Esophagus mucosa (tissue), 1 donor: ENCODE measurements at regions not wholly inside any gene's neighbourhood (a gene's known extent, or its start where the extent isn't known, plus 50 kb on each side); places are given as distances from the start of the nearest gene placed in this dataset.
"Not testable (repeated sequence)": the region's sequence is repeated elsewhere in the genome, so short reads cannot be mapped to it uniquely, and the experiment has no call there.

ENCODE experiments used
- ATAC-seq: fragments of 200-7000 bp; cut with Tn5 transposase; one replicate; pipeline ENCODE4 v1.9.1; 2020
- donor health status: DM: yes; HTN: yes; CAD: no.

DNA sequence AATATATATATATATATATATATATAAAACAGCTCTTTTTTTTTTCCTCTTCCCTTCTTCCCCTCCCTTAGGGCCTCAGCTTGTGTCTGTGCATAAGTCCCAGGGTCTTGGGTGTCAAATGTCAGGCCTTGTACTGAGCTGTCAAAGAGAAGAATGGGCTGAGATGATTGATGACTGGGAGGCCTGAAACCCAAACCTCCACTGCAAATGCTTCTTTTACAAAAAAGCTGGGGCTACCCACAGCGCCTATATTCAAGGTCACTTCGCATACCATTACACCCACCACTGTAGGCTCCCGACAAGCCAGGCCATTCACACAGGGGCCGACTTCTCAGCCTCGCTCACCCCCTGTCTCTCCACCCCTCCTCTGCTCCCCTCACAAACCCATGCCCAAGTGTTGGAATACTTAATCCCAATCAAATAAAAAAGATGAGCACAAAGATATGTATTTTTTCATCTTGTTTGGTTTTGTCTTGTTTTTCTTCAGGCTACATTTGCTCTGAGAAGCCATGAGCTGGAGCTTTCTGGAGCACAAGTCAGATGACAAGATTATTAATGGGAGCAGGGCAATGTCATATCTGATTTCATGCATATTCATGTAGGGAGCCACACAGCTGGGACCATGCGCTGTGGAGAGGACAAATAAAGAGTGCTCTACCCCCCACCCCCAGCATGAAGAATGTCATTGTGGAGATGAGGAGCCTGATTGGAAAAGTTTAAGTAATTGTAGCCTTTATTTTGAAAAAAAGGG is 614.4 kb upstream of the NR2F2 start:
- ATAC-seq = no peak

- ATAC-seq = no peak
Observed at GRCh38 chr15:95716708-95717107, 613.8 kb upstream of the NR2F2 start.

DNA sequence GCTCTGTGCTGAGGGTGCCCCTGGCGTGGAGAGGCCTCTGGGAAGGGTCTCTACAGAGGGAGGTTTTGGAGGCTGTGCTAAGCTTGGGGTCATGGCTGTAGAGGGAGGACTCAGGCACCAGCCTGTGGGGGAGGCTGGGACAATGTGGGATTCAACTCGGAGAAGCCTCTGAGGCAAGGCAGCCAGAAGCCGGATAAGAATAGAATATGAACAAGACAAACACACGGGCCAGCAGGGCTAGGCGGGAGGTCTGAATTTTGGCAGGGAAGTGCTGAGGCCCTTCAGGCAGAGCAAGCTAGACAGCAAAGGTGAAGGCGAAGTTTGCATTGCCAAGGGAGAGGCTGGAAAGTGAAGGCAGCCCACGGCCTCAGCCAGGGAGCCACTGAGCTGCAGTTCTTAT is 612.1 kb upstream of the NR2F2 start:
- no peak for ATAC-seq

GRCh38 chr15:95724908-95725633 is 605.4 kb upstream of the NR2F2 start:
- no peak for ATAC-seq

DNA sequence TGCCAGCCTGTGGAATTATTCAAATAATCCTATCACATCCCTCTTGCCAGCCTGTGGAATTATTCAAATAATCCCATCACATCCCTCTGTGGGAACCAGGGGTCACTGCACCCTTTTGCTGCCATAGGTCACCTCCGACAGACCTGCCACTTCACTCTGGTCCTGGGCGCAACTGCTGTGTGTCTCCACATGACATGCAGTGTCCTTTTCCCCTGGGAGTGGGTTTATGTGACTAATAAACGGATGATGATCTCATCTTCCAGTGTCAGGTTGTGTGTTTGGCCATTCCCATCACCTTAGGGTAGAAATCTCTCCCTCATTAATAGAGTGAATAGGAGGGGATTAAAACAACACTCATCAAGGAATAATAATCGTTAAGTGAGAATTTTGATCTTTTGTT is 603.6 kb upstream of the NR2F2 start:
- ATAC-seq = no peak

DNA sequence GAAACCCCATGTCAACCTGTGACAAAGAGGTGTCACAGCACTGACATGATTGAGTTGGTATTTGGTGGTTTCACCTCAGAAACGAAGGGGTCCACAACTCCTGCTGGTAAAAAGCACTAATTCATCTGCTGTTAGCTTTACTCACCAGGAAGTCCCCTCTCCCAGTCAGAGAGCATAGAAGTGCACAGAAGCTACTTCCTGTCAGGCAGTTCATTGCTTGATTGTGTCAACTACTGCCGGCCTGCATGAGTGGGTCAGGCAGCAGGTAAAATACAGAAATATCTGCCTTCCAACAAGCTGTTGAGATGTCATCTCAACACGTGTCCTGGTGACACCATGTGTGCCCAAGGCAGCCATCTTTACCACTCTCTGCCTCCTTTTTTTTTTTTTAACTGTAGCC is 596.6 kb upstream of the NR2F2 start:
- no peak for ATAC-seq

DNA sequence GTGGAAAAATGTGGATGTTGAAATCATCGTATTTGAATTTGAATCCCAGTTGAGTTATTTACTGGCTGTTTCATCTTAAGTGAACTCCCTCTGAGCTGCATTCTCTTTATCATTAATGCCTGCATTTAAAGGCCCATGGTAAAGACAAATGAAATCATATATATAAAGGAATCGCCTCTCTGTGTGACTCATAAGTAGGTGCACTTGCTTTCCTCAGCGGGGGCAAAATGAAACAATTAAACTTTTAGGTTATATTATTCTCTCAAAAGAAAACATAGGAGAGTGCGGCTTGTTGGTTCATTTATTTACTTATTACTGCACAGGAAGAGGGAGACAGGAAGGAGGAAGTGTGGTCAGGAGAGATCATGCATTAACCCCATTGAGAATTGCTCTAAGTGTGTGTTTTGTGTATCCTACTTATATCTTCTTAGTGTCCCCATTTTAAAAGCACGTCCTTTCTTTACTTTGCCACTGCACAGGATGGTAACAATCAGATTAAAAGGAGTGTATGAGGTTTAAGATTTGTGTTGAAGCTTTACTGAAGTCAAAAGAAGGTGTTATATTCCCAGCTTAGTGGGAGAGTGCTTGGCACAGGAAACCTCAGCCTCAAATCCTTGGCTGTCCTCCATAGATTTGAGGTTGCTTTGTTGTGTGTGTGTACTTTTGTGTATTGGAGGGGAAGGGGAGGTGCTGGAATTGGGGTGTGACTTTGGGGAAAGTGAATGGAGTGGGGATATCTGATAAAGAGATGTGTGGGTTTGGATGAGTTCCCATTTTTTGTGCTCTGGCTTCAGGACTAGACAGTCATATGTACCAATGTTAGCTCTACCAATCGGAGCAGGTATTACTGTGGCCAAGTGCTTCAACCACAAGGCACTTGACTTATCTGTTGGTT is 595.8 kb upstream of the NR2F2 start:
- no peak for ATAC-seq

- no peak for ATAC-seq
Observed at GRCh38 chr15:95737060-95737459, 593.4 kb upstream of the NR2F2 start.

- ATAC-seq = no peak
Observed at GRCh38 chr15:95739131-95739530, 591.4 kb upstream of the NR2F2 start.

DNA sequence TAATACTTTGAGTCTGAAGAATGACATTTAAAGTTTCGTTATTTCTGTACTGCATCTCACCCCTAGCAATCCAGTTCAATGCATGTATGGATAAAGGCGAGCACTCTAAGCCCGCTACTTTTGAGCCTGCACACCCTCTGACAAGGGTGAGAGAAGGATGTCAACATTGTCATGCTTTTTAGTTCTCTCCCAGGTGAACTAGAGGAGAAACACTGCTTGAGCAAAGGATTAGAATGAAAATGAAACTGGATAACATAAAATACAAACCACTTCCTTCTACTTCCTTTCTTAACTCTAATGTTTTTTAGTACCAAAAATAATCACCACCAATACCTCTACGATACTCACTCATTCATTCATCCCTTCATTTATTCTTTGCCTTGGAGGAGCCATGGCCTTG is 588.7 kb upstream of the NR2F2 start:
- ATAC-seq = no peak

- ATAC-seq = no peak
Observed at GRCh38 chr15:95742256-95742655, 588.2 kb upstream of the NR2F2 start.

DNA sequence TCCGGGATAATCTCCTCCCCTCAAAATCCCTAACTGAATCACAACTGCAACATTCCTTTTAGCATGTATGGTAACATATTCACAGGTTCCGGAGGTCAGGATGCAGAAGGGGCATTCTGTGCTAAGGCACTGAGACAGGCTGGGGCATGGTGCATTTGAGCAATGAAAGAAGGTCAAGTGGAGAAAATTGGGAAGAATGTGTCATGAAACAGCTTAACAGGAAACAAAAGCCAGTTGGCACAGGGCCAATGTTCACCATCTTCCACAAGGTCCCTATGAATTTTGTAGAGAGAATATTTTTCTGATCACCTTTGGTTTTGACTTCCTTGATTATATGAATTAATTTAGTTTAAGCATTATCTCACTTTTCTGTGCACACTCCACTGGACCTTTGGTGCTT is 587.7 kb upstream of the NR2F2 start:
- ATAC-seq = no peak

- ATAC-seq = no peak
Observed at GRCh38 chr15:95757171-95757570, 573.3 kb upstream of the NR2F2 start.

- no peak for ATAC-seq
Observed at GRCh38 chr15:95758451-95758850, 572.0 kb upstream of the NR2F2 start.

GRCh38 chr15:95758851-95759250 is 571.6 kb upstream of the NR2F2 start:
- ATAC-seq = no peak

DNA sequence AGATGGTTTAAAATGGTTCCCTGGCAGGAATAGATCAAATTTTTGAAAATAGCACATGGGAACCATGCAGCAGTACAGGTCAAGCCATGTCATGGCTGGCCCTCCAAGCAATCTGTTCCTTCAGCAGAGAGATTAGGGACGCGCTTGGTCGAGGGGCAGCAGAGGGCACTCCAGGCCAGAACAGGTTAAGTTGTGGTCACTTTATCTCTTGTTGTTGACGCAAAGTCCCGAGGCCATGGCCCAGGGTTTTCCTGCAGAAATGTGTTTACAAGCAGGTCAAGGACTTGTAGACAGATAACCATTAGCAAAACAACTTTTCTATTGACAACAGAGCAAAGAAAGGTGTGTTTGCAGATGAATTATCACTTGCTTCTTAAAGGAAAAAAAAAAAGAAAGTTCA is 570.0 kb upstream of the NR2F2 start:
- ATAC-seq = no peak

- no peak for ATAC-seq
Observed at GRCh38 chr15:95761501-95762165, 568.9 kb upstream of the NR2F2 start.

DNA sequence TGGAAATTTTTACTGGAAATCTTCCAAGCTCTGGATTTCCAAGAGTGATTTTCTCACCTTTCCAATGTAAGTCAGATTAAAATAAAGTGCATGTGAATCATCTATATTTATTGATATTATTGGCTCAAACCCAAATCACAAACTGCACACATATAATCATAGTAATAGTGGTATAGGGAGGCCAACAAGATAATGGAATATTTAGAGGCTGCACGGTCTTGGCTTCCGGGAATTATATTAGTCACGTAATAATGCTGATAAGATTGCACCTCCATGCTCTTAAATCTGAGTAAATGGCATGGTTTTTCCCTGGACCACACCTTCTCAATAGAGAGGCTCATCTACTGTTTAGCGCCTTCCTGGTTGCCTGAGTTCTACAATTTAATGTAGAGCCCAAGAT is 567.1 kb upstream of the NR2F2 start:
- ATAC-seq = no peak

DNA sequence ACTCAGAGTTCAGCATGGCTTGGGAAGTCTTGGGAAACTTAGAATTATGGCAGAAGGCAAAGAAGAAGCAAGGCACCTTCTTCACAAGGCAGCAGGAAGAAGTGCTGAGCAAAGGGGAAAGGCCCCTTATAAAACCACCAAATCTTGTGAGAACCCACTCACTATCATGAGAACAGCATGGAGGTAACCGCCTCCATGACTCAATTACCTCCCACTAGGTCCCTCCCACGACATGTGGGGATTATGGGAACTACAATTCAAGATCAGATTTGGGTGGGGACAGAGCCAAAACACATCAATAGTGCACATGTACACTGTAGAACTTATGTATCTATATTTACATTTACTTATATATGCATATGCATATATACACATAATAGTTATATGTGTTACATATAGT is 565.3 kb upstream of the NR2F2 start:
- no peak for ATAC-seq

DNA sequence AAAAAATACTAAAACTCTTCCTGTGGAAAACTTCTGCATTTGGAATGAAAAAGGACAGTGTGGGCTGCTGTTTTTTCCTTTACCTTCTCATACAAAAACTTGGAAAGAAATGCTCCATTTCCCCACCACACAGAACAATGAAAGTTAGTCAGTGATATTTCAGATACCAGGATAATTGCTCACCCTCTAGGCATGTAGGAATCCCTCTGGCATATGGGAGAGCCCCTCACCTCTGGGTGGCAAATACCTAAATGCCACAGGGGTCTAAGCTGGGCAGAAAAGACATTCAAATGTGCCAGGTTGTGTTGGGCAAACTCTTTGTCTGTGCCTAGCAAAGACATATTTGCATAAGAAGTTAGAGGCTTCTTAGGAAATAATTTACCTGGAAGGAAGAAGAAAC is 560.3 kb upstream of the NR2F2 start:
- no peak for ATAC-seq

DNA sequence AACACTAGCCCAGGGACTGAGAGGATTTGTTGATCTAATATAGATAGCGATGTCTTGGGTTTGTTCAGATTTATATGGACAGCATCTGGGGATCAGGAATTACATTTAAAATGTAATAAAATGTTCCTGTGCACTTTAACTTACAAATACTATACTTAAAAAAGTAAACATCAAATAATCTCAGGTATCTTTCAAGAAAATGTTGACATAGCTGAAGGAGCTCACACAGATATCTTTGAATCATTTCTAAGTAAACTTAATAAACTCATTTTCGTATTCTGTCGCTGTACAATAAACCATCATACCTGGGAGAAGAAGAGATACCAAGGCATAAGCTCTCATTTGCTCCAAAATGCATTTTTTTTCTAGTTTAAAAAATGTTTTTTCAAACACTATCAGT is 557.5 kb upstream of the NR2F2 start:
- ATAC-seq = no peak

GRCh38 chr15:95784508-95784907 is 546.0 kb upstream of the NR2F2 start:
- no peak for ATAC-seq

DNA sequence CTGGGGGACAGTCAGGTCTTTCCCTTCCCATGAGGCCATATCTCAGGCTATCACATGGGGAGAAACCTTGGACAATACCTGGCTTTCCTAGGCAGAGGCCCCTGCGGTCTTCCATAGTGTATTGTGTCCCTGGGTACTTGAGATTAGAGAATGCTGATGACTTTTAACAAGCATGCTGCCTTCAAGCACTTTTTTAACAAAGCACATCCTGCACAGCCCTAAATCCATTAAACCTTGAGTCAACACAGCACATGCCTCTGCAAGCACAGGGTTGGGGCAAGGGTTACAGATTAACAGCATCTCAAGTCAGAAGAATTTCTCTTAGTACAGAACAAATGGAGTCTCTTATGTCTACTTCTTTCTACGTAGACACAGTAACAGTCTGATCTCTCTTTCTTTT is 545.2 kb upstream of the NR2F2 start:
- ATAC-seq = not testable (repeated sequence)
